HCEC 1CT (cell line): ENCODE measurements at regions not wholly inside any gene's neighbourhood (a gene's known extent, or its start where the extent isn't known, plus 50 kb on each side); places are given as distances from the start of the nearest gene placed in this dataset.
"Not testable (repeated sequence)": the region's sequence is repeated elsewhere in the genome, so short reads cannot be mapped to it uniquely, and the experiment has no call there.

Experiments
- DNase-seq: peaks from one replicate; pipeline ENCODE4 v3.0.0-alpha.2; 2017

DNA sequence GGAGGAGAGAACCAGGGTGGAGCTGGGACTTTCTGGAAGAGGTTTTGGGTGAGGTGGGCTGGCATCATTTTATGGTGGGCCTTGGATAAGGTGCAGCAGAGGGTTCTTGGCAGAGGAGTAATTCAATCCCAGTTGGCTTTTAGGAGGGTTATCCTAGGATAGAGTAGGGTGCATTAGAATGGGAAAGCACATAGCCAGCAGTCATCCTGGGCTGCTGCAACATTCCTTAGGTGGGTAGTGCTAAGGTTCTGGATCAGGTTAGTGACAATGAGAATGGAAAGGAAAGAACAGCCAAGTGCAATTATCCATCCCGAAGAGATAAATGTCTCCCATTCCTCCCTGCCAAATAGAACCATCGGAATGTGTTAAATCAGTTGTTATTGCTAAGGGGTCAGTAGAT is 157.3 kb upstream of the SPRED2 start:
- no peak for DNase-seq

DNA sequence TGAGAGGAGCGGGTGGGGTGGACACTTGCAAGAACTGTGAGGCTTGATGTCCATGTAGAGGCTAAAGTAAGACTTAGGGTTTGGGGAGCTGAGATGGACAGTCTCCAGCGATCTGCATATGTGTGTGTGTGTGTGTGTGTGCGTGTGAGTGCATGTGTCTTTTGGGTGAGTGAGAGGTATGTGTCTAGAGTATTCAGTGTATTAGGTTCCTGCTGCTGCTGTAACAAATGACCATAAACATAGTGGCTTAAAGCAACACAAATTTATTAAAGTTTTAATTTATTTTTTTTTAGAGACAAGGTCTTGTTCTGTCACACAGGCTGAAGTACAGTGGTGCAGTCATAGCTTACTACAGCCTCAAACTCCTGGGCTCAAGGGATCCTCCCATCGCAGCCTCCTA is 155.4 kb upstream of the SPRED2 start:
- no peak for DNase-seq

DNA sequence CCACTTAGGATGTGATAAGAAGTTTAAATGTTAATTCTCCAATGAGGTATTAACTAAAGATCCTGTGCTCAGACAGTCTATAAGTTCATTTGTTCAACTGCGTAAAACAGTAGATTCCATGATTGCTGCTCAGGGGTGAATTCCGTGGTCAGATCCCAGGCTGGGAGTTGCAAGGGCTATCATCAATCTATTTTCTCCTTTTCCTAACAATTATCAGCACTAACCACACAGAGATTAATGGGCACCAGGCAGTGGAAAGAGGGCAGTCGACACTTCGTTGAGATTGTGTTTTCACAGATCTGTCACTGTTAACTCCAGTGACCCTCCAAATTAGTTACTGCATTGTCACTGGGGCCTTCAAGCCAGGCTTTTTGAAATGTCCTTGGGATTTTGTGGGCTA is 154.1 kb upstream of the SPRED2 start:
- DNase-seq: no peak

DNA sequence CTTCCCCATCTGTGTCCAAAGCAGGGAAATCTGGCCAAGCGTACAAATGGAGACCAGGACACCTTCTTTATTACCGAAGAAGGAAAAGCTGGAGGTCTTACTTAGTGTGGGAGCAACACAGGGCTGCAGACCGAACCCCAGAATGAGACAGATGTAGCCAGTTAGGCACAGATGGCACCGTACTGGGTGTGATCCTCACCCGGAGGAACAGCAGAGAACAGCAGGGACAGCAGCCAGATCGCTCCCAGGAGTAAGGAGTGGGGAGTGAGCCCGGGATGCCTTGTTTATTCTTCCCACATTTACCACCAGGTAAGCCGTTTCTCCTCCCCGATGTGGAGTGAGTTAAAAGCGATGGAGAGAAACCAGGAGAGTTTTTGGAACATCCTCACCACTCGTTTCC is 150.7 kb upstream of the SPRED2 start:
- DNase-seq: no peak

DNA sequence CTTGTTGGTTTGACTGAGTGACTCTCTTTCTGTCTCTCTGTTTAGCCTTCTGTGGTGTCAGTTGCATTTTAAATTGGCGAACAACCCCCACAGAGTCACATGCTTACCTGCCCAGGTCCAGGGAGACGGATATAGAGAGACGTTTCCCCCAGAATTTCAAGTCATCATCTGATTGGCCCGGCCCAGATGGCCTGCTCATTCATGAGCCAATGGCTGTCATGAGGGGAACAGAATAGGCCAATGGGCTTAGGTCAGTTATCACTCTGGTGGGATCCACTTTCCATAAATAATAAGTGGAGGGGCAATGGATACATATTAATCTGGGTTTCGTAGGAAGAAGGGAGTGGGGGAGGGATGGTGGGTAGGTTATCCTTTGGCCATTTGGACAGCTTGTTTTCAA is 150.0 kb upstream of the SPRED2 start:
- DNase-seq: no peak

DNA sequence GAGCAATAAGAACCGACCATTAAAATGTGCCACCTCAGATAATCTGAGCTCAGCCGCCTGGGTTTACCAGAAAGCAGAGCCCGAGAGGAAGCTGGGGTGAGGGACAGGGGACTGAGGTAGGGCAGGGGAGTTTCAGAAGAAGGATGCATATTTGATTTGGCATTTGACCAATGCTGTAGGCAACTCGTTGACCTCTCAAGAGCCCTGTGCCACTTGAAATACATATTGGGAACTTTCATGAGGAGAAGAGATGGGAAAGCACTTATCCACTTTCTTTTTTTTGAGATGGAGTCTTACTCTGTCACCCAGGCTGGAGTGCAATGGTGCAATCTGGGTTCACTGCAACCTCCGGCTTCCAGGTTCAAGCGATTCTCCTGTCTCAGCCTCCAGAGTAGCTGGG is 148.4 kb upstream of the SPRED2 start:
- no peak for DNase-seq

DNA sequence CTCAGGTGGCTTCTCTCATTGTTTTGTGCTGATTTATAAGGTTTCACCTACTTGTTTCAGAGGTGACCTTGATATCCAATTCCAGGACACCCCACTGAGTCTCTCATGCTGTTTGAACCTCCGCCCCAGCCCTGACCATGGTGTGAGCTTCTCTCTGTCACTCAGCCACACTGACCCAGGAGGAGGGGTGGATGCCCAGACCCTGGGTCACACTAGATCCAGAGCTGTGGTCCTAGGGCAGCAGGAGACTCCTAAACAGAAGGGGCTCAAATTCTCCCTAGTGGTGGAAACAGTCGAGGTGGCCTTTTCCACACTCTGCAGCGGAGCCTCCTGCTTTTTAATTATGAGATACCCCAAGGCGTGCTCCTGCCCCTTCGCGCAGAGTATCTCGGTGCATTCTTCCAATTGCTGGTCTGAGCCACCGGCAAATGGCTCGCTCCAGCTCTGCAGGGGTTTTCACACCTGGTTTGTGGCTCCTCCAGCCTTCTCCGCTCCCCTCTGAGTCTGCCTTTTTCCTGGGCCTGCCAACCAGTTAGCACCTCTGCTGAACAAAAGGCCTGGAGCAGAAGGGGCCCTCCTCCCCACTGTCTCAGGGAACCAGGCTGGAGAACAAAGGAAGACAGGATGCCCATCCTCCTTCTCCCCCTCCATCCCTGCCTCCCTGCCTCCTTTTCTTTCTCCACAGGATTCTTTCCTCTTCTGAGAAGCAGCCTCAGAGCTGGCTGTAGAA is 147.3 kb upstream of the SPRED2 start:
- DNase-seq: no peak

DNA sequence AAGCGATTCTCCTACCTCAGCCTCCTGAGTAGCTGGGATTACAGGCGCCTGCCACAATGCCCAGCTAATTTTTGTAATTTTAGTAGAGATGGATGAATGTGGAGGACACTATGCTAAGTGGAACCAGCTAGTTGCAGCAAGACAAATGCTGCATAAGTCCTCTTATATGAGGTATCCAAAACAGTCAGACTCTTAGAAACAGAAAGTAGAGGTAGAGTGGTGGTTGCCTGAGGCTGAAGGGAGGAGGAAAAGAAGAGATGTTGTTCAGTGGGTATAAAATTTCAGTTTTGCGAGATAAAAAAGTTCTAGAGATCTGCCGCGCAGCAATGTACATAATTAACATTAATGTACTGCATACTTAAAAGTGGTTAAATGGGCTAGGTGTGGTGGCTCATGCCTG is 145.3 kb upstream of the SPRED2 start:
- no peak for DNase-seq

DNA sequence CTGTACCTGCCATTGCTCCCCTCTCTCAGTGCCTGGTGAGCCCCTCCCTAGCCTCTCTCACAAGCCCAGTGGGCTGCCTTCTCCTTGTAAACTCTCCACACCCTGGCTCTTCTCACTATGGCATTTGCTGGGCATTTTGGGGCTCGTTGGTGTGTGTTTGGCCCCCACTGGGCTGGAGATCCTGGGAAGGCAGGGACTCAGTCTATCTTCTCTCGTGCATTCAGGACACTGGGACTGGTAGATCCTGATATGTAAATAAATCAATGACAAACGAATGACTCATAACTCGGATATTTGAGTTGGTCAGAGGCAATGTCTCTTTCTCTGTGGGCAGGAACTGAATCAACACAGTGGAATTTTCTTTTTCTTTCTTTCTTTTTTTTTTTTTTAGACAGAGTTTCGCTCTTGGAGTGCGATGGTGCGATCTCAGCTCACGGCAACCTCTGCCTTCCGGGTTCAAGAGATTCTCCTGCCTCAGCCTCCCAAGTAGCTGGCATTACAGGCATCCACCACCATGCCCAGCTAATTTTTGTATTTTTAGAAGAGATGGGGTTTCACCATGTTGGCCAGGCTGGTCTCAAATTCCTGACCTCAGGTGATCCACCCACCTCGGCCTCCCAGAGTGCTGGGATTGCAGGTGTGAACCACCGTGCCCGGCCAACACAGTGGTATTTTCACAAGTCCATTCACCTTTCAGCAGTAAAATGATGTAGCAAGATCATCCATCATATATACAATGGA is 144.6 kb upstream of the SPRED2 start:
- peak; percentile 95 for DNase-seq

DNA sequence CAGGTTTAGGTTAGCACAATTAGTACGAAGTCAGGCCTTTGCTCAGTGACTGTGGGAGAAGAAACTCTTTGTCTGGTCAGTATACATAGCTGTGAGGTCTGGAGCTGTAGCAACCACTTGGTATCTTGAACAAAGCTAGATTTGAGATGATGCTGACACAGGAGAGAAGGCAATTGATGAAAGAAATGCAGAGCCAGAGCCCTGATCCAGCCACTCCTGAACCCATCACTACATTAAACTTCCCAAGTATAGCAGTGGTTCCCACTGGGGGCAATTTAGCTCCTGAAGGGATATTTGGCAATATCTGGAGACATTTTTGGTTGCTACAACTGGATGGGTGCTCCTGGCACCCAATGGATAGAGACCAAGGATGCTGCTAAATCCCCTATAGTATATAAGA is 143.9 kb upstream of the SPRED2 start:
- no peak for DNase-seq

DNA sequence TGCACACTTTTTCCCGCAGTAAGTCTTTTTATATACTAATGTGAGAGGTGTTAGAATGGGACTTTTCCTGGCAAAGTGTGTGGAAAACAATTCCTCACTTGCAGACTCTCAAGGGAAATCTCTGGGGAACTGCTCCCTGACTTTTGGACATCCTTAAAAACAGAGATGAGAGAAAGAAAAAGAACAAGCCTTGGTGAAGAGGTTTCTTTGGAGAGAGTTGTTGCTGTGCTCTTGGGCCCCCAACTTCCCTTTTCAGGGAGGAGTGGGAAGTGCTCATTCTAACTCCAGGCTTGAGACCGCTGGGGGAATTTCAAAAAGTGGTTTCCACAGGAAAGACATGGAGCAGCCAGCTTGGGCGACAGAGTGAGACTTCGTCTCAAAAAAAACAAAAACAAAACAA is 142.6 kb upstream of the SPRED2 start:
- no peak for DNase-seq

DNA sequence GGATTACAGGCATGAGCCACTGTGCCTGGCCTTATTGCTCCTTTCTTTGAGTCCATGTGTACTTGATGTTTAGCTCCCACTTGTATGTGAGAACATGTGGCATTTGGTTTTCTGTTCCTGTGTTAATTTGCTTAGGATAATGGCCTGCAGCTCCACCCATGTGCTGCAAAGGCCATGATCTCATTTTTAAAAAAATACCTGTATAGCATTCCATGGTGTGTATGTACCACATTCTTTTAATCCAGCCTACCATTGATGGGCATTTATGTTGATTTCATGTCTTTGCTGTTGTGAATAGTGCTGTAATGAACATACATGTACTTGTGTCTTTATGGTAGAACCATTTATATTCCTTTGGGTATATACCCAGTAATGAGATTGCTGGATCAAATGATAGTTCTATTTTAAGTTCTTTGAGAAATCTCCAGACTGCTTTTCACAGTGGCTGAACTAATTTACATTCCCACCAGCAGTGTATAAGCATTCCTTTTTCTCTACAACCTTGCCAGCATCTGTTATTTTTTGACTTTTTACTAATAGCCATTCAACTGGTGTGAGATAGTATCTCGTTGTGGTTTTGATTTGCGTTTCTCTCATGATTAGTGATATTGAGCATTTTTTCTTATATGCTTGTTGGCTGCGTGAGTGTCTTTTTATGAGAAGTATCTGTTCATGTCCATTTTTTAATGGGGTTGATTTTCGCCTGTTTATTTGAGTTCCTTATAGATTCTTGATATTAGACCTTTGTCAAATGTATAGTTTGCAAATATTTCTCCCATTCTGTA is 136.4 kb upstream of the SPRED2 start:
- not testable (repeated sequence) for DNase-seq

DNA sequence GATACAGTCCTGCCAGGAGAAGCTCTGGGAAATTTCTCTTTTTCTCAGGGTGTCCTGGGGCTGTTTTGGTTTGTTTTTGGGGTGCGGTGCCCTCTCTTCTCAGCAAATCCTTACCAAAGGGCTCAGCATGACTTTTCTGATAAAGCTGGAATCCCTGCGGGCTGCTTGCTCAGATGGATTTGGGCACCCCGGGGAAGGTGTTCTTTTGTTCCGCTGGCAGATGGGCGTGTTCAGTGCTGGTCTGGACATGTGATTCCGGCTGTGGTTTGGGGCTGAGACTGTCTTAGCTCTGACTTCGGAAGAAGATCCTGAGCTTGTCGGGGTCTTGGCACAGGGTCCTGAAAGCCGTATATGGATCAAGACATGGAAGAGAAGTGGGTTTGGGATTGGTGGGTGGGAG is 134.2 kb upstream of the SPRED2 start:
- DNase-seq: no peak

DNA sequence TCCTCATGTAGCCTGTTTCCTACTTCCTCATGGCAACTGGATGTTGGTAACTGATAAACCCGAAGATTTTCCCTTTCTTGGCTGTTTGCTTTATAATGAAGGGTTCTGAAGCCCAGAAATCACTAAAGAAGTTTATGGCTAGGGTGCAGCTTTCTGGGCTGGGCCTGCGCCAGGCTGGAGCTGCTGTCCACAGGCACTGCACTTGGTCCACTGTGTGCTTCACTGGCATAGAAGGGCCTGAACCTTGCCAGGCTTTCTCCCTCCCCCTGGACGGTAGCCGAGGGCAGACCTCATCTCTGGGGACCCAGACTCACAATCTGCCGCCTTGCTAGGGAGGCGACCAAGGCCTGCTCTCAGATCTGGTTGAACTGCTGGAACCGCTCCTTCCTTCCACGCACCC is 133.3 kb upstream of the SPRED2 start:
- no peak for DNase-seq

DNA sequence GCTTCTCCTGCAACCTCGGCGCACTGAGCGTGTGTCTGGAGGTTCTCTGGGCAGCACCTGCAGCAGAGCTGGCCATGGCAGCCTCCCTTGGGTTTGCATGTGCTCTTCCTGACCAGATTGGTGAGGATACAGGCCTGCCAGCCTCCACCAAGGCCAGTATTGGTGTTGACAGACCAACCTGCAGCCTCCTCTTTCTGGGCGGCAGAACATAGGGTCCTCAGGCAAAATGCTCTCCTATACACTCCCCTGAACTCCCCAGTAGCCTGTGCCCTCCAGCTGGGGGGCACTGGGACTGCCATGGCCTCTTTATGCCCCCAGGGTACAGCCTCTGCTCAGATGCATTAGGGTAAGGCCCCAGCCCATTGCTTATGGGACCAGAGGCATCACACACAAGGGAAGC is 131.9 kb upstream of the SPRED2 start:
- DNase-seq: no peak

DNA sequence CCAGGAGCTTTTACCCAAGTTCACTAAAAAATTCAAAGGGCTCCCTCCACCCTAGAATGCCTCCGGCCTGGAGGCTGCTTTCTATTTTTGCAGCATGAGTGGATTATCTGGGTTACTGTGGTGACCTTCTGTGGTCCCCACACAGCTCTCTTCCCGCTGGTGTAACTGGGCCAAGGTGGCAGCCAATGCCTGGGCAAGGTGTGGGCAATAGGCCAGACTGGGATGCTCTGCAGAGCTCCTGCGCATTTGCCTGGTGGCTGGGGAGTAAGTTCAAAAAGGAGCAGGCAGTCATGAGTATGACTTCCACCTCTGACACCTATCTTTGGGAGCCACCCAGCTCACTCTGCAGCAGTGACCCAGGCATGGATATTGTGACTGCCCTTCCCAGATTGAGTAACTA is 130.5 kb upstream of the SPRED2 start:
- no peak for DNase-seq

DNA sequence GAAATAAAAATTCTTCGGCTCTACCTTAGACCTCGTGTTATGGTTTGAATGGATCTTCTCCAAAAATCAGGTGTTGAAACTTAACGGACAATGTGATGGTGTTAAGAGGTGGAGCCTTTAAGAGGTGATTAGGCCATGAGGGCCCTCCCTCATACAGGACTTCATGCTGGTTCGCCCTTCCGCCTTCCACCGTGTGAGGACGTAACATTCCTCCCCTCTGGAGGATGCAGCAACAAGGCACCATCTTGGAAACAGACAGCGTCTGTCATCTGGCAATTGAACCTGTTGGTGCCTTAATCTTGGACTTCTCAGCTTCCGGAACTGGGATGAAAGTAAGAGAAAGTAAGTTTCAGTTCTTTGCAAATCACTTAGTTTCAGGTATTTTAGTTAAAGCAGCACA is 126.3 kb upstream of the SPRED2 start:
- no peak for DNase-seq

DNA sequence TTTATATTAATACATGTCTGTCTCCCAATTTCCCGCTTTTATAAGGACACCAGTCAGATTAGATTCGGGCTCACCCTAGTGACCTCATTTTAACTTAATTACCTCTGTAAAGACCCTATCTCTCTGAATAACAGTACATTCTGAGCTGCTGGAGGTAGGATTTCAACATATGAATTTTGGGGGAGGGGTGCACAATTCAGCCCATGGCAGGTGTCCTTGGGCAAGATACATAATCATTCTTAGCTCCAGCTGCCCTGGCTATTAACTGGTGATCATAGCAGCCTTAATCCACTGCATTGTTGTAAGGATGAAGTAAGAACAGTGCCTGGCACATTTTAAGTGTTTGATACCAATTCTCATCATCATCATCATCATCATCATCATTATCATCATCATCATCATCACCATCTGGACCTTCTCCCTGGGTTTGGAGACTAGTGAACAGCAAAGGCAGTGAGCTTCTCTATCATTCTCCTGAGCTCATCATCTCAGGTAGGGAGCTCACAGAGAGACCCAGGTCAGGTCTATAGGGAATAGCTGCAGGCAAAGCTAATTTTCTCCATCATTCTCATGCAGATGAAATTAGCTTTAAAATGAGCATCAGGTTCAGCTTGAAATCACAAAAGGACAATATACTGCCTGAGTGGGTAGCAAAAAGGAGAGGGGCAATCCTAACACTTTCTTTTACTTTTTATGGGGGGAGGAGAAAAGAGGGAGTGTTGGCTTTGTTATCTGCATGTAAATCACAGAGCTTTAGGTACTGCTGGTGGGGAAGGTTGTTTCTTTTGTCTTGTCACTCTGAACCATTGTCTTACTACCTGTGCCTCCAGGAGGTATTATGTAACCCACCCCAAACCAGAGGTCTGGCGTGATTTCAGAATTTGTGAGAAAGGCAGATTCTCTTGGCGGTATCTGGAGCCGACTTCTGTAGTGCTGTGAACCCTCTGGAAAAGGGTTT is 125.5 kb upstream of the SPRED2 start:
- DNase-seq: no peak

DNA sequence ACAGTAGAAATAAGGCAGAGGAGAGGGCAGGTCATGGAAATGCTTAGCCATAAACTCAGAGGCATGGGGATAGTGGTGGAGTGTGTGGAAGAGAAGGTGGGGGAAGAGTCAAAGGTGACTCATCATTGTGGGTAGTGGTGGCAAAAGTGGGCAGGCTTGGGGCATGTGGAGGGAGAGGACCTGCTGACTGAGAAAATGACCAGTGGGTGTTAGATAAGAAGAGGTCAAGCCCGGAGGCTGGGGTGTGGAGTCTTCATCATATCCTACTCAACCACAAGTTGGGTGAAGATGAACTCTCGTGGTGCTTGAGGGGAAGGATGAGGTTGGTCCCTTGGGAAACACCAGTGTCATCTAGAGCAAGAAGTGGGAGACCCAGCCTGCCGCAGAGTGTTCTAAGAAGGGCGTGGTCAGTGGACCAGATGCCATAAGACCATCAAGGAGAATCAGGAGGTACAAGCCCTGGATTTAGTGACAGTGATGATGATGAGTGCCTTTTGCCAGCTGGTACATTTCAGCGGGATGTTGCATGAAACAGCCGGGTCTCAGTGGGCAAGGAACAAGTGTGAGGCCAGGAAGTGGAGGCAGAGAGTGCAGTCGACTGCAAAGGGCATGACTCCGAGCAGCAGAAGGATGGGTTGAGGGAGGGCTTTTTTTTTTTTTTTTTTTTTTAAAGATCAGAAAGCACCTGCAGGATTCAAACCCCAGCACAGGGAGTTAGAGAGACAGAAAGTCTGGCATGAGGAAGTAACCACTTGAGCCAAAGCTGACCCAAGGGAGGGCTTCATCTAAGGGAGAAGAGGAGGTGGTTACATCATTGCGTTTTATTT is 122.6 kb upstream of the SPRED2 start:
- DNase-seq: no peak

DNA sequence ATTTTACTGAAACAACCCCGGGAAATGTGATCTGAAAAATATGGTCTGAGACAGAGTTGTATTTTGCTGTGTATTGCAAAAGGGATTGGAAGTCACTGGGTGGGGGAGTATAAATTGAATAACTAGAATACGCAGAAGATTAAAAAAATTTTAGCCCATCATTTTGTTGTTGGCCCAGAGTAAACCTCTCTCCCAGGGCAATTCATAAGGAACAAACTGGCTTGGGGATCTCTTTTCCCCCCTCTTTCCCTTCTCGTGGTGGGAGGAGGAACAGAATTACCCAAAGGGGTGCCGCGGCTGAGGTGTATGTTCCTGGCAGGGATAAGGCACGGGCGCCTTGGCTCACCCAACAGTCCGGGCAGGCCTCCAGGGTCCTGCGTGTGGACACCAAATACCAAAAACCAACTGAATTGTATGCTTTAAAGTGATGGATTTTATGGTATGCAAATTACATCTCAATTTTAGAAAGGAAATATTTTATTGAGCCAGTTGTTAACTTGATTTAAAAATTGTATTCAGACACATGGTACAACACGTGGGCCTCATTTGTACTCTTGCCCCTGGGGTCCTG is 121.2 kb upstream of the SPRED2 start:
- no peak for DNase-seq

DNA sequence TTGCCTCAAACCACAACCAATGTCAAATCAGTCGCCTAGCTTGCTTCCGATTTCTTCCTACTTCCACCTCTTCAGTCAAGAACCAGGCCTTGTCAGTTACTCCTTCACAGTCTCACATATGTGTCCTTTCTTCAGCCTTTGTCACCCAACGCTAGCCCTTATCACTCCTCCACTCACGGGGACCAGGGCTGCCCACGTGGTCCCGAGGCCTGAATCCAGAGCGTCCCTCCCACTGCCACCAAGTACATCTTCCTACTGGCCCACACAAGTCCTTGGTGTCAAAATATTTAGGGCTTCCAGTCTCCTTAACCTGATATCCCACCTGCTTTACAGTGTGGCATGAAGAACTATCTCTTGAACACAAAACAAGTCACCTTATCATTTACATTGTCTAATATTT is 119.1 kb upstream of the SPRED2 start:
- DNase-seq: no peak

DNA sequence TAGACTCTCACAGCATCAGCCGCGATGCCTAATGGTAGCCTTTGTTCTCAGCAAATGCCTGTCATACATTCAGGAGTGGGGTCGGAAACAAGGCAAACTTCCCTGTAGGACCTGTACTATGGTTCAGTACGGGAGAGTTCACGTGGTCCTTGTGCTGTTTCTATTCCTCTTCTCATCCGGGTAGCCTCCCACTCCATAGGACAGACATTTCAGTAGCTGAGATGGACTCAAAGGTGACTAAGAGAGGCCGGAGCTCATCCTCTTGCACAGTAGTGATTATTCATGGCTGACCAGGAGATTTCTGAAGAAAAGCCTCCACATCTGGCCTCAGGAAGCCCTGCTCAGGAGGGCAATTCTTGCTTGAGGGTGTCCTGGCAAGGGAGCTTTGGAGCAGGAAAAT is 117.8 kb upstream of the SPRED2 start:
- no peak for DNase-seq
